CD8-positive, alpha-beta memory T cell (primary cell): ENCODE measurements at regions not wholly inside any gene's neighbourhood (a gene's known extent, or its start where the extent isn't known, plus 50 kb on each side); places are given as distances from the start of the nearest gene placed in this dataset.
"Not testable (repeated sequence)": the region's sequence is repeated elsewhere in the genome, so short reads cannot be mapped to it uniquely, and the experiment has no call there.

Source experiments
- CTCF ChIA-PET: fragments of 350-600 bp; sonication (Branson Sonifier 250); formaldehyde crosslinking; loops from one replicate; lab custom pipeline; 2021; ENCODE audit warnings: antibody characterized with exemption; lab: Charles Lee
- POLR2A ChIA-PET: fragments of 350-600 bp; sonication (Branson Sonifier 250); formaldehyde crosslinking; loops from one replicate; lab custom pipeline; 2021; ENCODE audit warnings: antibody characterized with exemption; lab: Charles Lee
- DNase-seq, 5 donors: peaks; one replicate each; pipeline versions ENCODE4 v3.0.0 to v3.0.0-alpha.2; 2020 to 2022; ENCODE audit warnings: mixed read lengths in 1 of 5
- H3K27ac ChIP-seq: one replicate; pipeline ENCODE4 v1.7.0; 2013; ENCODE audit warnings: low read depth, mild to moderate bottlenecking, low read length, moderate library complexity
- H3K27me3 ChIP-seq: 2 replicates; pipeline ENCODE4 v1.7.0; 2013; ENCODE audit warnings: low read length, mild to moderate bottlenecking; ENCODE audit not compliant: insufficient read depth, poor library complexity, severe bottlenecking
- H3K36me3 ChIP-seq: 2 replicates; pipeline ENCODE4 v1.7.0; 2013; ENCODE audit warnings: mild to moderate bottlenecking, low read length, moderate library complexity; ENCODE audit not compliant: insufficient read depth
- H3K4me1 ChIP-seq: 2 replicates; pipeline ENCODE4 v1.7.0; 2013; ENCODE audit warnings: mild to moderate bottlenecking, low read length, moderate library complexity; ENCODE audit not compliant: insufficient read depth
- H3K4me3 ChIP-seq: 2 replicates; pipeline ENCODE4 v1.7.0; 2013; ENCODE audit warnings: mild to moderate bottlenecking, low read length
- H3K9me3 ChIP-seq: 2 replicates; pipeline ENCODE4 v1.7.0; 2013; ENCODE audit warnings: mild to moderate bottlenecking, low read length
- H3K27ac Mint-ChIP-seq, 8 donors: one replicate each; pipeline ENCODE4 v1.8.0; 2020 to 2021; ENCODE audit warnings: mixed read lengths in 8 of 8, mild to moderate bottlenecking in 6 of 8, inconsistent platforms in 3 of 8, moderate library complexity in 3 of 8
- H3K27me3 Mint-ChIP-seq, 2 donors: one replicate each; pipeline ENCODE4 v1.8.0; 2020 to 2021; ENCODE audit warnings: mixed read lengths in 2 of 2, mild to moderate bottlenecking in 1 of 2, moderate library complexity in 1 of 2
- H3K36me3 Mint-ChIP-seq, 3 donors: one replicate each; pipeline ENCODE4 v1.8.0; 2020 to 2021; ENCODE audit warnings: mixed read lengths in 3 of 3, inconsistent platforms in 1 of 3, mild to moderate bottlenecking in 1 of 3
- H3K4me1 Mint-ChIP-seq, 3 donors: one replicate each; pipeline ENCODE4 v1.8.0; 2020 to 2021; ENCODE audit warnings: mixed read lengths in 3 of 3, inconsistent platforms in 1 of 3, mild to moderate bottlenecking in 1 of 3
- H3K4me3 Mint-ChIP-seq, 7 donors: one replicate each; pipeline ENCODE4 v1.8.0; 2020 to 2021; ENCODE audit warnings: mixed read lengths in 7 of 7, mild to moderate bottlenecking in 6 of 7, moderate library complexity in 4 of 7, inconsistent platforms in 2 of 7
- H3K9me3 Mint-ChIP-seq, 5 donors: one replicate each; pipeline ENCODE4 v1.8.0; 2020 to 2022; ENCODE audit warnings: mixed read lengths in 5 of 5, mild to moderate bottlenecking in 3 of 5, moderate library complexity in 2 of 5, inconsistent platforms in 1 of 5

- Mint-ChIP-seq H3K4me3 (no peak overlapping the region), H3K4me1 (no peaks in the 10 kb centered on the region), H3K27me3 (peaks cover 4 to 8% of the 10 kb centered on the region in 2 donors), H3K36me3 (no peaks in the 10 kb centered on the region), H3K9me3 (peaks cover 0 to 6% (median 4%) of the 10 kb centered on the region in 5 donors), H3K27ac (no peak overlapping the region)
- Histone ChIP-seq H3K36me3 (no peaks in the 10 kb centered on the region), H3K9me3 (no peaks in the 10 kb centered on the region), H3K27me3 (no peaks in the 10 kb centered on the region), H3K27ac (no peak overlapping the region), H3K4me1 (no peaks in the 10 kb centered on the region), H3K4me3 (no peak overlapping the region)
- CTCF ChIA-PET, result no interaction called here
- no peak for DNase-seq
- POLR2A ChIA-PET, result no interaction called here
Measured at GRCh38 chr1:213619026-213619425, 368.7 kb upstream of the PROX1 start.

- H3K36me3 ChIP-seq, result no peaks in the 10 kb centered on the region
- POLR2A ChIA-PET, result no interaction called here
Measured at GRCh38 chr1:213621077-213621476, 366.7 kb upstream of the PROX1 start.

GRCh38 chr1:213622365-213623063, 365.3 kb upstream of the PROX1 start:
- H3K27me3 ChIP-seq, result no peaks in the 10 kb centered on the region
- peaks cover 0 to 9% (median 6%) of the 10 kb centered on the region in 5 donors for H3K9me3 Mint-ChIP-seq
- H3K36me3 ChIP-seq, result no peaks in the 10 kb centered on the region
- H3K4me1 Mint-ChIP-seq, result no peaks in the 10 kb centered on the region
- no peak overlapping the region for H3K4me3 ChIP-seq
- no peaks in the 10 kb centered on the region for H3K4me1 ChIP-seq
- H3K4me3 Mint-ChIP-seq, result no peak overlapping the region
- ChIA-PET POLR2A (no interaction called here), CTCF (no interaction called here)
- DNase-seq, result no peak
- H3K27ac ChIP-seq, result no peak overlapping the region
- no peaks in the 10 kb centered on the region for H3K9me3 ChIP-seq
- peaks cover 0 to 5% of the 10 kb centered on the region in 2 donors for H3K27me3 Mint-ChIP-seq
- no peak overlapping the region for H3K27ac Mint-ChIP-seq
- no peaks in the 10 kb centered on the region for H3K36me3 Mint-ChIP-seq

More at GRCh38 chr1:213621077-213621476, 366.7 kb upstream of the PROX1 start:
- Mint-ChIP-seq H3K9me3 (peaks cover 0 to 7% (median 4%) of the 10 kb centered on the region in 5 donors), H3K36me3 (no peaks in the 10 kb centered on the region), H3K27ac (no peak overlapping the region), H3K27me3 (peaks cover 0 to 5% of the 10 kb centered on the region in 2 donors), H3K4me1 (no peaks in the 10 kb centered on the region), H3K4me3 (no peak overlapping the region)
- no peaks in the 10 kb centered on the region for H3K27me3 ChIP-seq
- no peak overlapping the region for H3K4me3 ChIP-seq
- no peaks in the 10 kb centered on the region for H3K4me1 ChIP-seq
- no peak for DNase-seq
- H3K27ac ChIP-seq, result no peak overlapping the region
- H3K9me3 ChIP-seq, result no peaks in the 10 kb centered on the region
- CTCF ChIA-PET, result no interaction called here

- Histone ChIP-seq H3K36me3 (no peaks in the 10 kb centered on the region), H3K9me3 (no peaks in the 10 kb centered on the region), H3K27me3 (no peaks in the 10 kb centered on the region), H3K4me1 (no peaks in the 10 kb centered on the region), H3K4me3 (no peak overlapping the region), H3K27ac (no peak overlapping the region)
- H3K9me3 Mint-ChIP-seq, result peaks cover 0 to 9% (median 6%) of the 10 kb centered on the region in 5 donors
- no peak overlapping the region for H3K4me3 Mint-ChIP-seq
- no peaks in the 10 kb centered on the region for H3K4me1 Mint-ChIP-seq
- POLR2A ChIA-PET, result no interaction called here
- CTCF ChIA-PET, result no interaction called here
- H3K36me3 Mint-ChIP-seq, result no peaks in the 10 kb centered on the region
- H3K27me3 Mint-ChIP-seq, result peaks cover 0 to 5% of the 10 kb centered on the region in 2 donors
- no peak for DNase-seq
- H3K27ac Mint-ChIP-seq, result no peak overlapping the region
Measured at GRCh38 chr1:213623064-213623581, 364.6 kb upstream of the PROX1 start.

GRCh38 chr1:213623862-213624261, 363.9 kb upstream of the PROX1 start:
- H3K4me3 ChIP-seq, result no peak overlapping the region
- no peaks in the 10 kb centered on the region for H3K36me3 ChIP-seq
- ChIA-PET POLR2A (no interaction called here), CTCF (no interaction called here)
- Mint-ChIP-seq H3K27ac (peak overlapping the region in 1 of 8 donors; percentile 62), H3K9me3 (peaks cover 0 to 15% (median 6%) of the 10 kb centered on the region in 5 donors), H3K27me3 (peaks cover 0 to 5% of the 10 kb centered on the region in 2 donors), H3K4me3 (no peak overlapping the region), H3K4me1 (no peaks in the 10 kb centered on the region), H3K36me3 (no peaks in the 10 kb centered on the region)
- no peaks in the 10 kb centered on the region for H3K27me3 ChIP-seq
- DNase-seq, result no peak
- no peak overlapping the region for H3K27ac ChIP-seq
- H3K9me3 ChIP-seq, result no peaks in the 10 kb centered on the region
- H3K4me1 ChIP-seq, result no peaks in the 10 kb centered on the region

GRCh38 chr1:213636778-213637177, 351.0 kb upstream of the PROX1 start:
- H3K27ac Mint-ChIP-seq, H3K27me3 ChIP-seq, DNase-seq, H3K9me3 ChIP-seq, H3K36me3 Mint-ChIP-seq, H3K27me3 Mint-ChIP-seq, H3K4me3 ChIP-seq, H3K4me3 Mint-ChIP-seq, POLR2A ChIA-PET, H3K36me3 ChIP-seq, CTCF ChIA-PET, H3K4me1 ChIP-seq, H3K27ac ChIP-seq, H3K4me1 Mint-ChIP-seq, H3K9me3 Mint-ChIP-seq: not testable (repeated sequence)

GRCh38 chr1:213641312-213641711, 346.5 kb upstream of the PROX1 start:
- no peaks in the 10 kb centered on the region for H3K27me3 ChIP-seq
- no peaks in the 10 kb centered on the region for H3K4me1 ChIP-seq
- no peak for DNase-seq
- H3K4me1 Mint-ChIP-seq, result no peaks in the 10 kb centered on the region
- H3K36me3 ChIP-seq, result no peaks in the 10 kb centered on the region
- CTCF ChIA-PET, result no interaction called here
- H3K9me3 ChIP-seq, result no peaks in the 10 kb centered on the region
- peaks cover 0 to 2% (median 0%) of the 10 kb centered on the region in 5 donors for H3K9me3 Mint-ChIP-seq
- POLR2A ChIA-PET, result no interaction called here
- no peak overlapping the region for H3K4me3 ChIP-seq
- H3K4me3 Mint-ChIP-seq, result no peak overlapping the region
- H3K27ac Mint-ChIP-seq, result no peak overlapping the region
- H3K27me3 Mint-ChIP-seq, result peaks cover 0 to 4% of the 10 kb centered on the region in 2 donors
- peaks cover 0 to 1% (median 0%) of the 10 kb centered on the region in 3 donors for H3K36me3 Mint-ChIP-seq
- no peak overlapping the region for H3K27ac ChIP-seq

- H3K9me3 ChIP-seq, result no peaks in the 10 kb centered on the region
- no peak overlapping the region for H3K4me3 ChIP-seq
- no peaks in the 10 kb centered on the region for H3K4me1 Mint-ChIP-seq
- ChIA-PET CTCF (no interaction called here), POLR2A (no interaction called here)
- H3K9me3 Mint-ChIP-seq, result peaks cover 0 to 2% (median 0%) of the 10 kb centered on the region in 5 donors
- peaks cover 0 to 1% (median 0%) of the 10 kb centered on the region in 3 donors for H3K36me3 Mint-ChIP-seq
- H3K4me3 Mint-ChIP-seq, result no peak overlapping the region
- no peaks in the 10 kb centered on the region for H3K27me3 ChIP-seq
- peaks cover 1 to 4% of the 10 kb centered on the region in 2 donors for H3K27me3 Mint-ChIP-seq
- H3K4me1 ChIP-seq, result no peaks in the 10 kb centered on the region
- H3K36me3 ChIP-seq, result no peaks in the 10 kb centered on the region
- no peak for DNase-seq
- H3K27ac Mint-ChIP-seq, result no peak overlapping the region
- H3K27ac ChIP-seq, result no peak overlapping the region
Measured at GRCh38 chr1:213643360-213643759, 344.4 kb upstream of the PROX1 start.
